HFFc6 (cell line): ENCODE measurements at regions not wholly inside any gene's neighbourhood (a gene's known extent, or its start where the extent isn't known, plus 50 kb on each side); places are given as distances from the start of the nearest gene placed in this dataset.

Experiments used
- DNase-seq: peaks from one replicate; pipeline ENCODE4 v3.0.0-alpha.2; 2018
- H3K27ac Mint-ChIP-seq: 2 replicates; pipeline ENCODE4 v1.8.0; 2020; ENCODE audit warnings: mild to moderate bottlenecking, mixed read lengths
- H3K27me3 Mint-ChIP-seq: 2 replicates; pipeline ENCODE4 v1.8.0; 2021; ENCODE audit warnings: mild to moderate bottlenecking, moderate library complexity, mixed read lengths; ENCODE audit not compliant: insufficient read depth
- H3K36me3 Mint-ChIP-seq: 2 replicates; pipeline ENCODE4 v1.8.0; 2021; ENCODE audit warnings: low read depth, mixed read lengths
- H3K4me1 Mint-ChIP-seq: 2 replicates; pipeline ENCODE4 v1.8.0; 2020; ENCODE audit warnings: low read depth, mixed read lengths
- H3K4me3 Mint-ChIP-seq: 2 replicates; pipeline ENCODE4 v1.8.0; 2020; ENCODE audit warnings: mild to moderate bottlenecking, moderate library complexity, mixed read lengths
- H3K9me3 Mint-ChIP-seq: 2 replicates; pipeline ENCODE4 v1.8.0; 2020; ENCODE audit warnings: mild to moderate bottlenecking, mixed read lengths
- CTCF ChIP-seq: fragments of 200-600 bp; sonication (generic); IDR thresholded peaks from 2 replicates; pipeline ENCODE4 v1.5.0; 2021; ENCODE audit warnings: antibody characterized with exemption, mild to moderate bottlenecking

- TF ChIP-seq CTCF = no peak
- H3K9me3 Mint-ChIP-seq = no peaks in the 10 kb centered on the region
- no peaks in the 10 kb centered on the region for H3K36me3 Mint-ChIP-seq
- H3K4me3 Mint-ChIP-seq = no peak overlapping the region
- no peak for DNase-seq
- no peak overlapping the region for H3K27ac Mint-ChIP-seq
- peaks cover 20% of the 10 kb centered on the region for H3K27me3 Mint-ChIP-seq
- H3K4me1 Mint-ChIP-seq = no peaks in the 10 kb centered on the region
Observed at GRCh38 chr1:36539526-36539925, 56.8 kb upstream of the CSF3R start.

GRCh38 chr1:36537991-36538390 lies 55.3 kb upstream of the CSF3R start:
- TF ChIP-seq CTCF = no peak
- no peak for DNase-seq
- Mint-ChIP-seq H3K27ac (no peak overlapping the region), H3K4me1 (no peaks in the 10 kb centered on the region), H3K9me3 (no peaks in the 10 kb centered on the region), H3K36me3 (no peaks in the 10 kb centered on the region), H3K27me3 (peaks cover 20% of the 10 kb centered on the region), H3K4me3 (no peak overlapping the region)

- no peak for TF ChIP-seq CTCF
- no peak overlapping the region for H3K4me3 Mint-ChIP-seq
- DNase-seq = no peak
- H3K27me3 Mint-ChIP-seq = peaks cover 20% of the 10 kb centered on the region
- H3K36me3 Mint-ChIP-seq = no peaks in the 10 kb centered on the region
- H3K27ac Mint-ChIP-seq = no peak overlapping the region
- no peaks in the 10 kb centered on the region for H3K9me3 Mint-ChIP-seq
- no peaks in the 10 kb centered on the region for H3K4me1 Mint-ChIP-seq
Observed at GRCh38 chr1:36537190-36537768, 54.6 kb upstream of the CSF3R start.

- H3K4me1 Mint-ChIP-seq = no peaks in the 10 kb centered on the region
- TF ChIP-seq CTCF = no peak
- no peak for DNase-seq
- no peaks in the 10 kb centered on the region for H3K9me3 Mint-ChIP-seq
- H3K27ac Mint-ChIP-seq = no peak overlapping the region
- H3K36me3 Mint-ChIP-seq = no peaks in the 10 kb centered on the region
- no peak overlapping the region for H3K4me3 Mint-ChIP-seq
- peaks cover 23% of the 10 kb centered on the region for H3K27me3 Mint-ChIP-seq
Observed at GRCh38 chr1:36536727-36537126, 54.0 kb upstream of the CSF3R start.

GRCh38 chr1:36534711-36535412 lies 52.1 kb upstream of the CSF3R start:
- Mint-ChIP-seq H3K4me3 (no peak overlapping the region), H3K4me1 (no peaks in the 10 kb centered on the region), H3K27me3 (peaks cover 22% of the 10 kb centered on the region), H3K27ac (no peak overlapping the region), H3K9me3 (no peaks in the 10 kb centered on the region), H3K36me3 (no peaks in the 10 kb centered on the region)
- DNase-seq = no peak
- no peak for TF ChIP-seq CTCF
